Gastrocnemius medialis (tissue), 4 donors: ENCODE measurements at regions not wholly inside any gene's neighbourhood (a gene's known extent, or its start where the extent isn't known, plus 50 kb on each side); places are given as distances from the start of the nearest gene placed in this dataset.

Source experiments
- CTCF ChIP-seq, 5 experiments: fragments of 450-650 bp in 3 of 5; fragments of 200-600 bp in 2 of 5; sonication (generic) in 2 of 5; IDR thresholded peaks in 4 of 5; conservative IDR thresholded peaks in 1 of 5; 1 replicate in 4 of 5; 2 replicates in 1 of 5; pipeline ENCODE4 v1.5.1; 2016 to 2019; ENCODE audit warnings: antibody characterized with exemption in 5 of 5, mild to moderate bottlenecking in 3 of 5, moderate library complexity in 3 of 5
- POLR2A ChIP-seq, 2 donors: fragments of 450-650 bp; IDR thresholded peaks; one replicate each; pipeline ENCODE4 v1.6.1; 2017; ENCODE audit warnings: antibody characterized with exemption in 2 of 2, mild to moderate bottlenecking in 2 of 2, moderate library complexity in 2 of 2

GRCh38 chr4:63553123-63553522 is 856.1 kb downstream of the TECRL start:
- TF ChIP-seq CTCF (IDR thresholded peaks at IDR 0.05 in 4 of 5, conservative IDR thresholded peaks at IDR 0.05 in 1 of 5) = no peak
- TF ChIP-seq POLR2A (IDR thresholded peaks at IDR 0.05) = no peak
